ENCODE measurements at regions not wholly inside any gene's neighbourhood (a gene's known extent, or its start where the extent isn't known, plus 50 kb on each side); places are given as distances from the start of the nearest gene placed in this dataset.

GRCh38 chr3:66622756-66623457 is 122.1 kb upstream of the LRIG1 start:
- TF ChIP-seq ZNF274 (IDR thresholded peaks at IDR 0.05; ENCODE audit: low read depth, low read length) = no peak
- no peak for TF ChIP-seq YY1 (IDR thresholded peaks at IDR 0.05; ENCODE audit: insufficient read depth, insufficient read length)
- TF ChIP-seq SUZ12 (IDR thresholded peaks at IDR 0.05; ENCODE audit: extremely low read depth, insufficient read depth, insufficient read length) = no peak
